NT2/D1 (cell line): ENCODE measurements at regions not wholly inside any gene's neighbourhood (a gene's known extent, or its start where the extent isn't known, plus 50 kb on each side); places are given as distances from the start of the nearest gene placed in this dataset.
"Not testable (repeated sequence)": the region's sequence is repeated elsewhere in the genome, so short reads cannot be mapped to it uniquely, and the experiment has no call there.

Source experiments
- SUZ12 ChIP-seq: IDR thresholded peaks from 2 replicates; pipeline ENCODE4 v1.6.1; 2011; ENCODE audit not compliant: insufficient read length, insufficient read depth; ENCODE audit errors: extremely low read depth
- YY1 ChIP-seq: IDR thresholded peaks from 2 replicates; pipeline ENCODE4 v1.6.1; 2011; ENCODE audit not compliant: insufficient read length, insufficient read depth

DNA sequence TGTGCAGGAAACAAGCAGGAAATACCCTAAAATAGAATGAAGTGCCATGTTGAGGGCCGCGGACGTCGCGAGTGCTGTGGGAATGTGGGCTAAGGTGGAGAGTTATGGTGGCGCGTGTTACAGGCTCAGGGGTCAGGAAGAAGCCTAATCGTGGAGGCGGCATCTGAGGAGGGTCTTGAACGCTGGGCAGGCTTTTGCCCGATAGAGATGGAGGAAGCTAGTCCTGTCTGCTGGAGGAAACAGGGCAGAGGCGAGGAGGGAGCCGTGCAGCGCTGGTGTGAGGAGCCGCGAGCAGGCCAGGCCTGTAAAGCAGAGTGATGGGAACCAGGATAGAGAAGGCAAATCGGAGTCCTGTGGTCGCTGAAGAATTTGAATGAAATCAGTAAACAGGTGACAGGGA, 1759.8 kb upstream of the DEFB115 start:
- TF ChIP-seq YY1, SUZ12: not testable (repeated sequence)
